Stimulated activated memory B cell treated with anti-CD40 and anti-IgM and Interleukin-4, amounts not matched to agents 10 μg/mL and 1 μg/mL and 100 μg/mL, for 72 hours (primary cell): ENCODE measurements at regions not wholly inside any gene's neighbourhood (a gene's known extent, or its start where the extent isn't known, plus 50 kb on each side); places are given as distances from the start of the nearest gene placed in this dataset.

Experiments
- ATAC-seq: fragments of 150-1000 bp; cut with Tn5 transposase; 2 replicates; pipeline ENCODE4 v1.10.0; 2021
- H3K27ac Mint-ChIP-seq: one replicate; pipeline ENCODE4 v1.8.0; 2022; ENCODE audit warnings: mild to moderate bottlenecking, mixed read lengths
- H3K27me3 Mint-ChIP-seq: one replicate; pipeline ENCODE4 v1.8.0; 2022; ENCODE audit warnings: mixed read lengths
- H3K36me3 Mint-ChIP-seq: one replicate; pipeline ENCODE4 v1.8.0; 2022; ENCODE audit warnings: mixed read lengths
- H3K4me1 Mint-ChIP-seq: one replicate; pipeline ENCODE4 v1.8.0; 2022; ENCODE audit warnings: mixed read lengths
- H3K4me3 Mint-ChIP-seq: one replicate; pipeline ENCODE4 v1.8.0; 2022; ENCODE audit warnings: mild to moderate bottlenecking, moderate library complexity, mixed read lengths
- H3K9me3 Mint-ChIP-seq: one replicate; pipeline ENCODE4 v1.8.0; 2022; ENCODE audit warnings: mixed read lengths

DNA sequence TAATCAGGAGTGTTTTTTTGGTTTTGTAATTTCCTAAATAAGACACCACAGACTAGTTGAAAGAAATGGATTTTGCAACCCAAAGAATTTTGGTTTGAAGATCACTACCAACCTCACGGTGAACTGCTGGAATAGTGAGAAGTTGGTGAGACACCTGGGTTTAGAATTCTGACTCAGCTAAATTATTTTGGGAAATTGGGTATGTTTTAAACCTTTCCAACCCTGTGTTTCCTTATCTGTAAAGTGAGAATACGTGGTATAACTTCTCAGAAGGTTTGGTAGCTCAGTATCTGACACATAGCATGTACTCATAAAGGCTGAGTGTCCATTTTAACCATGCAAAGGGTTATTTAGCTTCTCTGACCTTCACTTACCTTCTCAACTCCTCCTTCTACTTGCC, 261.9 kb downstream of the FOXA2 start:
- H3K9me3 Mint-ChIP-seq, result no peaks in the 10 kb centered on the region
- H3K27ac Mint-ChIP-seq, result no peak overlapping the region
- H3K4me3 Mint-ChIP-seq, result no peak overlapping the region
- no peaks in the 10 kb centered on the region for H3K36me3 Mint-ChIP-seq
- H3K4me1 Mint-ChIP-seq, result no peaks in the 10 kb centered on the region
- peaks cover 12% of the 10 kb centered on the region for H3K27me3 Mint-ChIP-seq
- ATAC-seq, result no peak

- H3K4me1 Mint-ChIP-seq, result no peaks in the 10 kb centered on the region
- H3K36me3 Mint-ChIP-seq, result no peaks in the 10 kb centered on the region
- no peak overlapping the region for H3K27ac Mint-ChIP-seq
- H3K4me3 Mint-ChIP-seq, result no peak overlapping the region
- no peaks in the 10 kb centered on the region for H3K9me3 Mint-ChIP-seq
- ATAC-seq, result no peak
- H3K27me3 Mint-ChIP-seq, result peaks cover 12% of the 10 kb centered on the region
Measured at GRCh38 chr20:22321191-22321590, 263.2 kb downstream of the FOXA2 start.

DNA sequence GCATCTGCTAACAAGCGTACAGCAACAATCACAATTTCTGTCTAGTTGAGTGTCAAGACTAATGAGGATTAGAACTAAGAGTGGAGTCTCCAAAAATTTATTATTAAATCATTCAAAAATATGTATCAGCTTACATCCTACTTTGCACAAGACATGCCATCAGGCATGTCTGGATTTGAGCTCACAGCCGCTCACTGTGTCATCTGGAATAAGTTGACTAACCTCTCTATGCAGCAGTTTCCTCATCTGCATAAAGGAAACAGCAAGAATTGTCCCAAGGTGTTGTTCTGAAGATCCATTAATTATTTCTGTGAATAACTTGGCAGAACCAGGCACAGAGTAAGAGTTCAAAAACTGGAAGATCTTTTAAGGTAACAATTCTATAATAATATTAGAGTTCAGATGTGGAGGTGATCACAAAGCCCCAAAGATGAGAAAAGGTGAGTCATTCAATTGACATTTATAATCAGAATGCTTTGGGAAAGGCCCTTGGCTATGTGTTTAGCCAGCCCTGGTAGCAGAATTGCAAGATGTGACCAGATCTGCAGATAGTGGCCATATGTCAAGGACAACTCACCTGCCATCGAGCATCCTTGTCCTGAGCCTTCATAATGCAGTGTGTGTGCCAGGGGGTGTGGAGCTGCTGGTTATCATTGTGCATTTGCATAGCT, 264.0 kb downstream of the FOXA2 start:
- H3K27ac Mint-ChIP-seq, result no peak overlapping the region
- peaks cover 12% of the 10 kb centered on the region for H3K27me3 Mint-ChIP-seq
- ATAC-seq, result no peak
- H3K4me1 Mint-ChIP-seq, result no peaks in the 10 kb centered on the region
- no peaks in the 10 kb centered on the region for H3K9me3 Mint-ChIP-seq
- no peaks in the 10 kb centered on the region for H3K36me3 Mint-ChIP-seq
- H3K4me3 Mint-ChIP-seq, result no peak overlapping the region

DNA sequence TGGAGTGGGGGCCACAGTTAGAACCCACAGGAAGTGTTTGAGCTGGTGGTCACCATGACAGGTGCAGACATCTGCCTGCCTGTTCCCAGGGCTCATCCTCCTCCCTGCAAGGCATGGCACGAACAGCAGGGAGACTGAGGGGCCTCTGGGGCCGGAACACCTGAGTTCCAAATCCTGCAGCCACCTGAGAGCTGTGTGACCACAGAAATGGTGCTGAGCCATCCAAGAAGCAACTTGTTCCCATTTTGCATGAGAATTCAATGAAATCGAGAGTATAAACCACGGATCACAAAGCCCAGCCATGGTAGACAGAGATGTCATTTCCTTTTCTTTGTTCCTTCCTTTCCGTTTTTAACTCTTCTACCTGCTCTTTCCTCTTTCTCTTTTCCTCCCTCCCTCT, 268.6 kb downstream of the FOXA2 start:
- H3K36me3 Mint-ChIP-seq, result no peaks in the 10 kb centered on the region
- peaks cover 12% of the 10 kb centered on the region for H3K27me3 Mint-ChIP-seq
- ATAC-seq, result no peak
- H3K4me1 Mint-ChIP-seq, result no peaks in the 10 kb centered on the region
- no peak overlapping the region for H3K4me3 Mint-ChIP-seq
- no peak overlapping the region for H3K27ac Mint-ChIP-seq
- H3K9me3 Mint-ChIP-seq, result no peaks in the 10 kb centered on the region

DNA sequence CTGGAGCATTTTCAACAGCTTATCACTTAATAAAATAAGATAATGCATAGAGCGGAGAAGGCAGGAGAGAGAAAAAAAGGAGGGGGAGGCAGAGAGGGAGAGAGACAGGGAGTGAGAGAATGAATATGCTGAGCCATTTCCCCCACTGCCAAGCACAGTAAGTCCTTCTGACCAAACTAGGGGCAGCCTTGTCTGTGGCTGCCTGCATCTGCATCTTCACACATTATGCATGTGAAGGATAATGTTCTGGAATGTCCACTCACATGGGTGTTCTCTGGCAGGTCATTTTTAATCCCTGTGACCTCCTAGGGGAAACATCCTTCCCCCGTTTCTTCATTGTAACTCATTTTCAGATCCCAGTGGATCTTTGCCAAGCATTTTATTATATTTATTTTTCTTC, 269.3 kb downstream of the FOXA2 start:
- no peaks in the 10 kb centered on the region for H3K9me3 Mint-ChIP-seq
- no peaks in the 10 kb centered on the region for H3K36me3 Mint-ChIP-seq
- H3K4me1 Mint-ChIP-seq, result no peaks in the 10 kb centered on the region
- H3K4me3 Mint-ChIP-seq, result no peak overlapping the region
- no peak for ATAC-seq
- no peak overlapping the region for H3K27ac Mint-ChIP-seq
- peaks cover 12% of the 10 kb centered on the region for H3K27me3 Mint-ChIP-seq

GRCh38 chr20:22312744-22313346, 271.5 kb downstream of the FOXA2 start:
- Mint-ChIP-seq H3K27me3 (no peaks in the 10 kb centered on the region), H3K9me3 (no peaks in the 10 kb centered on the region), H3K36me3 (no peaks in the 10 kb centered on the region), H3K4me3 (no peak overlapping the region), H3K27ac (no peak overlapping the region), H3K4me1 (no peaks in the 10 kb centered on the region)
- no peak for ATAC-seq

DNA sequence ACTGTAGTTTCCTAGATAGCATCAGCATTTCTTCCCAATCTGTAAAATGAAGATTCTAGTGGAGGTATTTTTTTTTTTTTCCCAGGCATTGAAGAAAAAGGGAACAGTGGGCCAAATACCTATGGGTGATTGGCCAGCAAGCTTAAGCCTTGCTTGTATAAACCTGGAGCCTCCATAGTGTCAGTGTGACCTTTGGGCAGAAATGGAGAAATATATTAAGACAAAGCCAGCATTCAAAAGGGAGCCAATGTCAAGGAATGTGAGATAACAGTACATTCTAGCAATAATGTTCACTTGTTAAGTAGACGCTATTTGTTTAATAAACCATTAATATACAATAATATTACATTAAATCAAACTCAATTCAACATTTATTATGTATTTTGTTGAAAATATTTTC, 275.4 kb downstream of the FOXA2 start:
- H3K36me3 Mint-ChIP-seq, result no peaks in the 10 kb centered on the region
- H3K27me3 Mint-ChIP-seq, result no peaks in the 10 kb centered on the region
- H3K27ac Mint-ChIP-seq, result no peak overlapping the region
- no peaks in the 10 kb centered on the region for H3K9me3 Mint-ChIP-seq
- no peaks in the 10 kb centered on the region for H3K4me1 Mint-ChIP-seq
- ATAC-seq, result no peak
- no peak overlapping the region for H3K4me3 Mint-ChIP-seq

DNA sequence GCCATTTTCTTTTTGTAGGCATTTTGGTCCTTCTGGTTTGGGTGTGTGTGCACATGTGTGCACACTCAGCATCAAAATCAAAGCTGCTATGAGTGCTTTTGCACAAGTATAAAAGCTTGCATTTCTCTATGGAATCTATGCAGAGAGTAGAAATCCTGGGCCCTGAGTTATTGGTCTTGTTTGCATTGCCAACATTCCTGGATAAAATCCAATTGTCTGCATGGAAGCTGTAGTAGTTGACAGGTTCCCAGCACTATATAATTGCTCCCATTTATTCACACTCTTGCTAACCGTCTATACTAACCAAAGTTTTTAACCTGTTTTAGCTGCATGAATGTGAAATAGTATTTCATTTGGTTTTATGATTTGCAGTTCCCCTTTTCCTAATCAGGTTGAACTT, 277.0 kb downstream of the FOXA2 start:
- no peak for ATAC-seq
- H3K27ac Mint-ChIP-seq, result no peak overlapping the region
- no peaks in the 10 kb centered on the region for H3K36me3 Mint-ChIP-seq
- H3K4me1 Mint-ChIP-seq, result no peaks in the 10 kb centered on the region
- H3K9me3 Mint-ChIP-seq, result no peaks in the 10 kb centered on the region
- H3K4me3 Mint-ChIP-seq, result no peak overlapping the region
- no peaks in the 10 kb centered on the region for H3K27me3 Mint-ChIP-seq

- H3K36me3 Mint-ChIP-seq, result no peaks in the 10 kb centered on the region
- no peaks in the 10 kb centered on the region for H3K27me3 Mint-ChIP-seq
- H3K27ac Mint-ChIP-seq, result no peak overlapping the region
Measured at GRCh38 chr20:22305381-22305780, 279.0 kb downstream of the FOXA2 start.

DNA sequence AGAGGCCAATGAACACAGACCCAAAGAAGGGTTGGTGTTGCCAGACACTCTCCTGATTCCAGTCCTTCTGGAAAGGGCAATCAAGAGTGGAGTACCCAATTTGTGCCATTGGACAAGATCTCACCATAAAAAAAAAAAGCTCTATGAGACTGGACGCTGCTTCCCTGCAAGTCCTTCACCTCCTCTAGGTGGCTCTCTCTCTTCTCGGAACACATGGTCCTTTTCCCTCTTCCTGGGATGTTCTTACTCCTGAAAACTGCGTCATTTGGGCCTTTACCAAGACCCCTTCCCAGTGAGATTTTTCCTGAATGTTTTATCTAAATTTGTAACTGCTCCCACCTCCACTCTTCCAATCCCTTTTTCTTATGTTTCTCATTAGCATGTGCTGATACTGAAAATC, 280.8 kb downstream of the FOXA2 start:
- Mint-ChIP-seq H3K36me3 (no peaks in the 10 kb centered on the region), H3K27ac (no peak overlapping the region), H3K27me3 (no peaks in the 10 kb centered on the region), H3K9me3 (peaks cover 3% of the 10 kb centered on the region), H3K4me3 (no peak overlapping the region), H3K4me1 (no peaks in the 10 kb centered on the region)
- ATAC-seq, result no peak

More at GRCh38 chr20:22305381-22305780, 279.0 kb downstream of the FOXA2 start:
- no peaks in the 10 kb centered on the region for H3K4me1 Mint-ChIP-seq
- no peak overlapping the region for H3K4me3 Mint-ChIP-seq
- ATAC-seq, result no peak
- H3K9me3 Mint-ChIP-seq, result no peaks in the 10 kb centered on the region

- Mint-ChIP-seq H3K4me3 (no peak overlapping the region), H3K27me3 (no peaks in the 10 kb centered on the region), H3K27ac (no peak overlapping the region), H3K9me3 (peaks cover 6% of the 10 kb centered on the region), H3K4me1 (no peaks in the 10 kb centered on the region), H3K36me3 (no peaks in the 10 kb centered on the region)
- no peak for ATAC-seq
Measured at GRCh38 chr20:22302039-22302438, 282.3 kb downstream of the FOXA2 start.

- Mint-ChIP-seq H3K27ac (no peak overlapping the region), H3K9me3 (peaks cover 8% of the 10 kb centered on the region), H3K36me3 (no peaks in the 10 kb centered on the region), H3K4me1 (no peaks in the 10 kb centered on the region), H3K4me3 (no peak overlapping the region), H3K27me3 (no peaks in the 10 kb centered on the region)
- ATAC-seq, result no peak
Measured at GRCh38 chr20:22293886-22294285, 290.5 kb downstream of the FOXA2 start.

GRCh38 chr20:22289442-22289841, 294.9 kb downstream of the FOXA2 start:
- Mint-ChIP-seq H3K4me3 (no peak overlapping the region), H3K9me3 (peaks cover 3% of the 10 kb centered on the region), H3K27me3 (no peaks in the 10 kb centered on the region), H3K4me1 (no peaks in the 10 kb centered on the region), H3K36me3 (no peaks in the 10 kb centered on the region), H3K27ac (no peak overlapping the region)
- ATAC-seq, result no peak

DNA sequence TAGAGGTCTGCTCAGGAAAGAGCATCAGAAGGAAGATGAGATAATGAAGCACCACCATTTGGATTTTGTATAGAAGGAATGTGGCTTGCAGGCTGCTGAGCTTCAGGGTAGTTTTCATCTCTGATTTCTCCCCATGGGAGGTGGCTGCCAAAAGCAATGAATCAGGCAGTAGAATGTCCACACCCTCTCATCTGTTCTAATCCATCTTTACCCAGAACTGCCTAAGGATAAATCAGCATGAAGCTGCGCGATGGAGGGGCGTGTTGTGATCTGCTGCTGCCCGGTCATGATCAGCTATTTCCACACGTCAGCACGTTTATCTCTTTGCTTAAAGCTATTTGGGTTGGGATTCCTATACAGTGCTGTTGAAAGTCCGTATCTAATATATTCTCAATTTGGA, 295.4 kb downstream of the FOXA2 start:
- peaks cover 3% of the 10 kb centered on the region for H3K9me3 Mint-ChIP-seq
- no peak overlapping the region for H3K27ac Mint-ChIP-seq
- ATAC-seq, result no peak
- no peaks in the 10 kb centered on the region for H3K27me3 Mint-ChIP-seq
- H3K4me3 Mint-ChIP-seq, result no peak overlapping the region
- no peaks in the 10 kb centered on the region for H3K36me3 Mint-ChIP-seq
- H3K4me1 Mint-ChIP-seq, result no peaks in the 10 kb centered on the region

- Mint-ChIP-seq H3K27ac (no peak overlapping the region), H3K27me3 (no peaks in the 10 kb centered on the region), H3K9me3 (no peaks in the 10 kb centered on the region), H3K4me1 (no peaks in the 10 kb centered on the region), H3K4me3 (no peak overlapping the region), H3K36me3 (no peaks in the 10 kb centered on the region)
- ATAC-seq, result no peak
Measured at GRCh38 chr20:22288156-22288555, 296.2 kb downstream of the FOXA2 start.

DNA sequence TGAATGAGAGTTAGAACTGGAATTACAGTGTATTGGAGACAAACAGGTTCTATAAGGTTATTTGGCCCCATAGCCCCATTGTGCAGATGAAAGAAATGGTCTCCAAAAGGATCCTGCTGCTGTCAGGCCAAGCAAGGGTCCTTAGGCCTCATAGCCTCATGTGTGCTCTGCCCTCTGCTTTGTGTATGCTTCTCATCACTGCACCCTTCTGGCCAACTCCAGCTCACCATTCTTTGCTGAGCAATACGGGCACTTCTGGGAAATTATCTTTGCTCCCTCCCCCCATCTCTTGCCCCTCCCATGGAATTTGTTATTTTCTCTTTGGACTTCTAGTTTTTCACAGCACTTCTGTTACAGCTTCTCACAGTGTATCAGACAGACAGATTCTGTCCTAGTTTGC, 298.8 kb downstream of the FOXA2 start:
- H3K9me3 Mint-ChIP-seq, result no peaks in the 10 kb centered on the region
- ATAC-seq, result no peak
- H3K27me3 Mint-ChIP-seq, result no peaks in the 10 kb centered on the region
- H3K4me3 Mint-ChIP-seq, result no peak overlapping the region
- H3K27ac Mint-ChIP-seq, result no peak overlapping the region
- H3K4me1 Mint-ChIP-seq, result no peaks in the 10 kb centered on the region
- no peaks in the 10 kb centered on the region for H3K36me3 Mint-ChIP-seq
